MM.1S (cell line): ENCODE measurements at regions not wholly inside any gene's neighbourhood (a gene's known extent, or its start where the extent isn't known, plus 50 kb on each side); places are given as distances from the start of the nearest gene placed in this dataset.

Experiments used
- EZH2phosphoT487 ChIP-seq: fragments of 300-600 bp; sonication (generic); IDR thresholded peaks from 2 replicates; pipeline ENCODE4 v1.6.1; 2018; ENCODE audit warnings: antibody characterized with exemption, low read length
- TF ChIP-seq, protein P1 (sequence below): fragments of 300-600 bp; sonication (generic); IDR thresholded peaks from 2 replicates; pipeline ENCODE4 v1.5.1; 2016; ENCODE audit warnings: antibody characterized with exemption, low read length, mixed read lengths

DNA sequence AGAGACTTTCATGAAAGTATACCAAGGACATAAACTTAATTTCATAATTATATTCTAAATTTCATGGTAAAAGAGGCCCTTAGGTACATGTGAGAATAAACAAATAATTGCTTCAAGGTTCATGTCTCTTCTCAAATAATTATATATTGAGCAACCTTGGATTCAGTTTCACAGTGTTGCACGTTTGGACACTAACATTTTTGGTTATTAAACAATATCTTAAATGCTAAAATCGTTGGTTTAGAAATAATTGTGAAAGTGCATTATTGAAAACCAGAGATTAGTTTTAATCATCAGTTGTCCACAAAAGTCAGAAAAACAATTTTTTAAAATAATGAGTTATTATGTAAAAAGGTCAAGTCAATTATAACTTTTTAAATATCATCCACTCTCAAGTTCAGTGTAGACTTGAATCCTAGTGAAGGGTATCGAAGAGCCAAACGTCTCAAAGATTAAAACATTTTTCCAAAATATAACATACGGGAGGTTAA is 227.1 kb upstream of the DEFB112 start:
- no peak for TF ChIP-seq EZH2phosphoT487
- TF ChIP-seq, protein P1, sequence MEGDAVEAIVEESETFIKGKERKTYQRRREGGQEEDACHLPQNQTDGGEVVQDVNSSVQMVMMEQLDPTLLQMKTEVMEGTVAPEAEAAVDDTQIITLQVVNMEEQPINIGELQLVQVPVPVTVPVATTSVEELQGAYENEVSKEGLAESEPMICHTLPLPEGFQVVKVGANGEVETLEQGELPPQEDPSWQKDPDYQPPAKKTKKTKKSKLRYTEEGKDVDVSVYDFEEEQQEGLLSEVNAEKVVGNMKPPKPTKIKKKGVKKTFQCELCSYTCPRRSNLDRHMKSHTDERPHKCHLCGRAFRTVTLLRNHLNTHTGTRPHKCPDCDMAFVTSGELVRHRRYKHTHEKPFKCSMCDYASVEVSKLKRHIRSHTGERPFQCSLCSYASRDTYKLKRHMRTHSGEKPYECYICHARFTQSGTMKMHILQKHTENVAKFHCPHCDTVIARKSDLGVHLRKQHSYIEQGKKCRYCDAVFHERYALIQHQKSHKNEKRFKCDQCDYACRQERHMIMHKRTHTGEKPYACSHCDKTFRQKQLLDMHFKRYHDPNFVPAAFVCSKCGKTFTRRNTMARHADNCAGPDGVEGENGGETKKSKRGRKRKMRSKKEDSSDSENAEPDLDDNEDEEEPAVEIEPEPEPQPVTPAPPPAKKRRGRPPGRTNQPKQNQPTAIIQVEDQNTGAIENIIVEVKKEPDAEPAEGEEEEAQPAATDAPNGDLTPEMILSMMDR, result no peak
